ENCODE measurements at regions not wholly inside any gene's neighbourhood (a gene's known extent, or its start where the extent isn't known, plus 50 kb on each side); places are given as distances from the start of the nearest gene placed in this dataset.

GRCh38 chr4:38490753-38491446, 173.1 kb upstream of the KLF3 start (continued):
- peak; percentile 36; the same call in 1 of the 2 replicates for TF ChIP-seq RERE (CRISPR knock-in tag; IDR thresholded peaks at IDR 0.05; ENCODE audit: low read depth)
- TF ChIP-seq LCORL (IDR thresholded peaks at IDR 0.05), result peak; percentile 72; the same call in 1 of the 2 replicates
- TF ChIP-seq LCORL (CRISPR knock-in tag; IDR thresholded peaks at IDR 0.05), result peak; percentile 91
- TF ChIP-seq FOXP4 (CRISPR knock-in tag; IDR thresholded peaks at IDR 0.05), result peak; percentile 90
- no peak for TF ChIP-seq TRIM24 (CRISPR knock-in tag; IDR thresholded peaks at IDR 0.05)
- peak; percentile 90 for TF ChIP-seq ZMYM4 (CRISPR knock-in tag; IDR thresholded peaks at IDR 0.05)
- no peak for TF ChIP-seq JARID2 (CRISPR knock-in tag; IDR thresholded peaks at IDR 0.05; ENCODE audit: insufficient replicate concordance)
- no peak for TF ChIP-seq FOXC1 (CRISPR knock-in tag; IDR thresholded peaks at IDR 0.05; ENCODE audit: borderline replicate concordance)
- TF ChIP-seq AFF4 (CRISPR knock-in tag; IDR thresholded peaks at IDR 0.05), result peak; percentile 43; the same call in 1 of the 2 replicates
- TF ChIP-seq FOSL1 (CRISPR knock-in tag; IDR thresholded peaks at IDR 0.05; ENCODE audit: borderline replicate concordance), result no peak
- TF ChIP-seq ZNF878 (CRISPR knock-in tag; IDR thresholded peaks at IDR 0.05), result no peak; the same call in 1 of the 2 replicates
- no peak for TF ChIP-seq WIZ (CRISPR knock-in tag; IDR thresholded peaks at IDR 0.05)
- TF ChIP-seq EHMT2 (IDR thresholded peaks at IDR 0.05; ENCODE audit: borderline replicate concordance, low read depth, low read length), result peak; percentile 69; the same call in 1 of the 2 replicates
- no peak for TF ChIP-seq NFATC3 (CRISPR knock-in tag; IDR thresholded peaks at IDR 0.05)
- TF ChIP-seq ZFP82 (CRISPR knock-in tag; IDR thresholded peaks at IDR 0.05; ENCODE audit: borderline replicate concordance), result 0 out of 2 replicates have a peak, but pooled peaks have one; percentile 63
- TF ChIP-seq ZNF12 (CRISPR knock-in tag; IDR thresholded peaks at IDR 0.05), result peak; percentile 43; the same call in 1 of the 2 replicates
- no peak for TF ChIP-seq ZNF777 (CRISPR knock-in tag; IDR thresholded peaks at IDR 0.05)
- no peak for TF ChIP-seq DNMT3B (CRISPR knock-in tag; conservative IDR thresholded peaks at IDR 0.05)
- peak; percentile 96 for TF ChIP-seq ZNF644 (CRISPR knock-in tag; IDR thresholded peaks at IDR 0.05; ENCODE audit: low read depth)
- TF ChIP-seq TBX3 (IDR thresholded peaks at IDR 0.05; ENCODE audit: borderline replicate concordance), result peak; percentile 81; the same call in 1 of the 2 replicates
